ENCODE measurements at regions not wholly inside any gene's neighbourhood (a gene's known extent, or its start where the extent isn't known, plus 50 kb on each side); places are given as distances from the start of the nearest gene placed in this dataset.

DNA sequence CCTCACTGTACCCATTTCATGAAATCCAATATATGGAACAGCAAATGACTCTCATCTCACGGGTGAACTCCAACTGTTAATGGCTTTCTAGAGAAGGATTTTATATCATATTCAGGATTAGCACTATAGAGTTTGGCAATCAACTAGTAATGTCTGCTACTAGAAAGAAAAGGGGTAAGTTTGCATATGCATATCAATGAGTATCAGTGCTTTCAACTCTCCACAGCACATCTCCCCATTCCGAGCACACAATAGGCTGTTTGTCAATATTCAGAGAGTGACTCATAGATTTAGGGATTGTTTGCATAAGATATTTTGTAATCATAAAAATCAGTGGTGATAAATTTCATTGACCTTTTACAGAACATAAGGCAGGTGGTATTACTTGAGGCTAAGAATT lies 163.2 kb upstream of the LMCD1 start (continued):
- no peak for TF ChIP-seq E4F1 (IDR thresholded peaks at IDR 0.05; ENCODE audit: borderline replicate concordance, partially characterized antibody)
- no peak for TF ChIP-seq SIX5 (IDR thresholded peaks at IDR 0.05; ENCODE audit: low read depth, low read length, severe bottlenecking)
- no peak for TF ChIP-seq CHD1 (IDR thresholded peaks at IDR 0.05; ENCODE audit: low read depth, low read length)
- TF ChIP-seq TCF12 (IDR thresholded peaks at IDR 0.05; ENCODE audit: low read depth, low read length): no peak
- TF ChIP-seq KLF5 (IDR thresholded peaks at IDR 0.05; ENCODE audit: partially characterized antibody): no peak

DNA sequence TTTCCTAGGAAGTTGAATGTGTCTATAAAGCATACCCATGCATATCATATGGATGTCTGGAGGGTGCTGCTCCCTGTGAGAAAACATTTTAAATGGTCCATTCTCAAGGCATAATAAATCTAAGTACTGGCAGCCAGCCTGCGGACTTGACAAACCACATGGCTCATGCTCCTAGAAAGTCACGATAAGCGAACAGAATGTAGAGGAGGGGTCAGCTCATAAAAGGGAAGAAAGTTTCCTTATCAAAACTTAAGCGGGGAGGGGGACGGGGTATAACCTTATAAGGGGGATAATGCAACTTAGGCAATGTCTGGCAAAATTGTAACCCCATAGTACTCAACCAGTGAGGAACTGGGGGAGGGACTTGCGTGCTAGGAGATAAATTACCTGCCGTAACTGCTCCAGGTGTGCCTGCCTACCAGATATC lies 159.8 kb upstream of the LMCD1 start:
- Histone ChIP-seq H3K79me2 (ENCODE audit: control insufficient read depth, insufficient read depth, low read length) (no peaks in the 10 kb centered on the region), H3K27ac (ENCODE audit: control insufficient read depth, insufficient read depth) (no peak overlapping the region), H2AFZ (ENCODE audit: control insufficient read depth, low read depth, low read length) (no peak overlapping the region), H3K4me1 (ENCODE audit: control insufficient read depth, insufficient read depth, low read length) (no peaks in the 10 kb centered on the region), H3K27me3 (replicated peaks in 1 of 2; ENCODE audit: control insufficient read depth in 2 of 2, insufficient read depth in 2 of 2, low read length in 1 of 2) (no peaks in the 10 kb centered on the region), H3K36me3 (ENCODE audit: control insufficient read depth in 2 of 2, insufficient read depth in 2 of 2, low read length in 1 of 2) (no peaks in the 10 kb centered on the region), H3K4me2 (ENCODE audit: control insufficient read depth, insufficient read depth) (no peak overlapping the region), H3K9me3 (replicated peaks; ENCODE audit: control insufficient read depth, insufficient read depth, low read length) (no peaks in the 10 kb centered on the region), H3K4me3 (no peak overlapping the region), H3K9ac (ENCODE audit: control insufficient read depth, insufficient read depth, low read length) (no peak overlapping the region), H4K20me1 (ENCODE audit: control insufficient read depth, insufficient read depth) (no peaks in the 10 kb centered on the region)
- ChIA-PET POLR2A (no interaction called here), CTCF (interaction anchor here (2.8 kb wide), 1 partner anchor 75 kb away, joined by 9 read pairs; no protein-coding TSS in a partner anchor), SMC1A (ENCODE audit: uncharacterized antibody, unreplicated experiment) (no interaction called here), RAD21 (ENCODE audit: unreplicated experiment) (no interaction called here)
- ATAC-seq: no peak
- intact Hi-C loops (cut with micrococcal nuclease; ENCODE audit: unreplicated experiment) (no loop called here), in situ Hi-C loops (cut with MboI) (no loop called here)
- 53% methylated on average over 7 of the region's 7 CpGs for WGBS (ENCODE audit: insufficient coverage, insufficient replicate concordance, low lambda C conversion rate, missing lambda C conversion rate)
- no TSS peak for BruUV-seq (replicated peaks)
- no peak for FAIRE-seq
- DNase-seq (ENCODE audit: low read depth, low spot score): no peak
- no peak for TF ChIP-seq WRNIP1 (IDR thresholded peaks at IDR 0.05; ENCODE audit: borderline replicate concordance, low read depth, low read length)
